ENCODE measurements at regions not wholly inside any gene's neighbourhood (a gene's known extent, or its start where the extent isn't known, plus 50 kb on each side); places are given as distances from the start of the nearest gene placed in this dataset.

- H3K9me3 ChIP-seq (ENCODE audit: control insufficient read depth, low read length): peaks cover 8% of the 10 kb centered on the region
- 84 to 100% methylated on average over 2 to 4 of the region's 4 CpGs for WGBS, 2 experiments (ENCODE audit: insufficient coverage in 1 of 2, insufficient read length in 1 of 2)
- Mint-ChIP-seq H3K36me3 (ENCODE audit: low read depth) (no peaks in the 10 kb centered on the region), H3K4me1 (no peaks in the 10 kb centered on the region), H3K27me3 (ENCODE audit: insufficient read depth) (no peaks in the 10 kb centered on the region), H3K9me3 (peaks cover 4% of the 10 kb centered on the region), H3K4me3 (no peak overlapping the region), H3K27ac (no peak overlapping the region)
- no peak for DNase-seq
- H3K36me3 ChIP-seq (ENCODE audit: control insufficient read depth, insufficient read depth, low read length): no peaks in the 10 kb centered on the region
- no peaks in the 10 kb centered on the region for H3K4me1 ChIP-seq (ENCODE audit: control insufficient read depth, insufficient read depth, low read length)
- no peak overlapping the region for H3K9ac ChIP-seq (ENCODE audit: extremely low read depth, low read length, poor library complexity, severe bottlenecking)
- TF ChIP-seq, protein P1, sequence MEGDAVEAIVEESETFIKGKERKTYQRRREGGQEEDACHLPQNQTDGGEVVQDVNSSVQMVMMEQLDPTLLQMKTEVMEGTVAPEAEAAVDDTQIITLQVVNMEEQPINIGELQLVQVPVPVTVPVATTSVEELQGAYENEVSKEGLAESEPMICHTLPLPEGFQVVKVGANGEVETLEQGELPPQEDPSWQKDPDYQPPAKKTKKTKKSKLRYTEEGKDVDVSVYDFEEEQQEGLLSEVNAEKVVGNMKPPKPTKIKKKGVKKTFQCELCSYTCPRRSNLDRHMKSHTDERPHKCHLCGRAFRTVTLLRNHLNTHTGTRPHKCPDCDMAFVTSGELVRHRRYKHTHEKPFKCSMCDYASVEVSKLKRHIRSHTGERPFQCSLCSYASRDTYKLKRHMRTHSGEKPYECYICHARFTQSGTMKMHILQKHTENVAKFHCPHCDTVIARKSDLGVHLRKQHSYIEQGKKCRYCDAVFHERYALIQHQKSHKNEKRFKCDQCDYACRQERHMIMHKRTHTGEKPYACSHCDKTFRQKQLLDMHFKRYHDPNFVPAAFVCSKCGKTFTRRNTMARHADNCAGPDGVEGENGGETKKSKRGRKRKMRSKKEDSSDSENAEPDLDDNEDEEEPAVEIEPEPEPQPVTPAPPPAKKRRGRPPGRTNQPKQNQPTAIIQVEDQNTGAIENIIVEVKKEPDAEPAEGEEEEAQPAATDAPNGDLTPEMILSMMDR (conservative IDR thresholded peaks at IDR 0.05): no peak
- H3K4me3 ChIP-seq (ENCODE audit: low read length): no peak overlapping the region
- no peak overlapping the region for H3K27ac ChIP-seq (ENCODE audit: low read depth, low read length)
- no peaks in the 10 kb centered on the region for H3K27me3 ChIP-seq (ENCODE audit: control insufficient read depth, insufficient read depth, low read length, poor library complexity, severe bottlenecking)
Observed at GRCh38 chr5:126096442-126097006, 326.7 kb upstream of the GRAMD2B start.

- Histone ChIP-seq H3K9me3 (ENCODE audit: control insufficient read depth, low read length) (peaks cover 8% of the 10 kb centered on the region), H3K4me3 (ENCODE audit: low read length) (no peak overlapping the region), H3K27ac (ENCODE audit: low read depth, low read length) (no peak overlapping the region), H3K9ac (ENCODE audit: extremely low read depth, low read length, poor library complexity, severe bottlenecking) (no peak overlapping the region), H3K27me3 (ENCODE audit: control insufficient read depth, insufficient read depth, low read length, poor library complexity, severe bottlenecking) (no peaks in the 10 kb centered on the region), H3K4me1 (ENCODE audit: control insufficient read depth, insufficient read depth, low read length) (no peaks in the 10 kb centered on the region), H3K36me3 (ENCODE audit: control insufficient read depth, insufficient read depth, low read length) (no peaks in the 10 kb centered on the region)
- Mint-ChIP-seq H3K27me3 (ENCODE audit: insufficient read depth) (no peaks in the 10 kb centered on the region), H3K27ac (no peak overlapping the region), H3K36me3 (ENCODE audit: low read depth) (no peaks in the 10 kb centered on the region), H3K4me1 (no peaks in the 10 kb centered on the region), H3K9me3 (no peaks in the 10 kb centered on the region), H3K4me3 (no peak overlapping the region)
- DNase-seq: no peak
- WGBS, 2 experiments (ENCODE audit: insufficient coverage in 1 of 2, insufficient read length in 1 of 2): 87% methylated on average over 1 of the region's 1 CpG; no CpG with 5 or more reads in 1 of the 2 experiments
- TF ChIP-seq, protein P1 (conservative IDR thresholded peaks at IDR 0.05): no peak
Observed at GRCh38 chr5:126097876-126098275, 325.3 kb upstream of the GRAMD2B start.

DNA sequence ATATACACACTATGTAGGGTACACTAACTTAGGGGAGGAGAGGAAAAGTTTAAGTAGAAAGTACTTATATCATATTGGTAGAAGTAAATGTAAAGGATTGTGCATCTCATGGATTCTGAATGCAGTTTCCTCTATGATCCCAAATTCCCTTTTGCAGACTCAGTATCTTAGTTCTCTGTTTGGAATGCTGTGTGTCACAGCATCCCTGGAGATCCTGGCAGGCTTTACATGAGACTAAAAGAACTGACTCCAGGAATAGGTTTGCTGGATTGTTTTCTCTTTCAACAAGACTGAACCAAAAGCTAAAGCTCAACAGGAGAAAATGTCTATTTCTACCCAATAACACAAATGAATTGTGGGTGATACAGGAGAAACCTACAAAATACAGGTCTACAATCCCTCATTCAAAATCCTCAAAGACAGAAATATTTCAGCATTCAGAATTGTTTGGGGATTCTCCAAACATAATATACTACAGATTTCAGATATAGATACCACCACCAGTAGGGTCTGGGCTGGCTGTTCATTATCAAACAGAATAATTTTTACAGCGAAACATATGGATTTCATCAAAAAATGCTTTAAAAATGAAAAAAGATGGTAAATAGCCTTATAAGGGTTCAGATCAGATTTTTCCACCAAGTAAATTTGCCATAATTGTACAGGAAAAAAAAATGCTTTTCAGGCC, 324.7 kb upstream of the GRAMD2B start:
- H3K9me3 Mint-ChIP-seq: no peaks in the 10 kb centered on the region
- no peaks in the 10 kb centered on the region for H3K27me3 Mint-ChIP-seq (ENCODE audit: insufficient read depth)
- WGBS, 2 experiments (ENCODE audit: insufficient coverage in 1 of 2, insufficient read length in 1 of 2): 93% methylated on average over 1 of the region's 1 CpG; no CpG with 5 or more reads in 1 of the 2 experiments
- H3K4me3 Mint-ChIP-seq: no peak overlapping the region
- Histone ChIP-seq H3K27me3 (ENCODE audit: control insufficient read depth, insufficient read depth, low read length, poor library complexity, severe bottlenecking) (no peaks in the 10 kb centered on the region), H3K4me3 (ENCODE audit: low read length) (no peak overlapping the region), H3K9me3 (ENCODE audit: control insufficient read depth, low read length) (peaks cover 8% of the 10 kb centered on the region), H3K9ac (ENCODE audit: extremely low read depth, low read length, poor library complexity, severe bottlenecking) (no peak overlapping the region), H3K27ac (ENCODE audit: low read depth, low read length) (no peak overlapping the region), H3K4me1 (ENCODE audit: control insufficient read depth, insufficient read depth, low read length) (no peaks in the 10 kb centered on the region), H3K36me3 (ENCODE audit: control insufficient read depth, insufficient read depth, low read length) (no peaks in the 10 kb centered on the region)
- H3K36me3 Mint-ChIP-seq (ENCODE audit: low read depth): no peaks in the 10 kb centered on the region
- no peak overlapping the region for H3K27ac Mint-ChIP-seq
- DNase-seq: no peak
- no peaks in the 10 kb centered on the region for H3K4me1 Mint-ChIP-seq
- TF ChIP-seq, protein P1 (conservative IDR thresholded peaks at IDR 0.05): no peak
